ENCODE measurements at regions not wholly inside any gene's neighbourhood (a gene's known extent, or its start where the extent isn't known, plus 50 kb on each side); places are given as distances from the start of the nearest gene placed in this dataset.

GRCh38 chr5:57650360-57651069, 167.9 kb upstream of the ACTBL2 start:
- H4K20me1 ChIP-seq (ENCODE audit: insufficient read depth, low read length) = no peaks in the 10 kb centered on the region
- peak overlapping the region; percentile 61 for H2AFZ ChIP-seq (ENCODE audit: low read length)
- no peaks in the 10 kb centered on the region for H3K27me3 ChIP-seq (replicated peaks; ENCODE audit: insufficient read depth, low read length)
- H3K9me3 ChIP-seq (replicated peaks; ENCODE audit: insufficient read depth, low read length) = no peaks in the 10 kb centered on the region
- TF ChIP-seq EZH2phosphoT487 (IDR thresholded peaks at IDR 0.05; ENCODE audit: low read length) (no peak), CTCF (IDR thresholded peaks at IDR 0.05; ENCODE audit: low read length) (peak; percentile 85), EZH2 (optimal IDR thresholded peaks at IDR 0.05; ENCODE audit: low read depth, low read length) (no peak)
- no peak overlapping the region for H3K4me3 ChIP-seq (ENCODE audit: low read length)
- H3K79me2 ChIP-seq (ENCODE audit: low read length) = no peaks in the 10 kb centered on the region
- H3K9me2 ChIP-seq (replicated peaks; ENCODE audit: insufficient read depth, low read length) = no peaks in the 10 kb centered on the region
- no peak overlapping the region for H3K27ac ChIP-seq (ENCODE audit: low read length)
- H3K9ac ChIP-seq (ENCODE audit: low read length) = no peak overlapping the region
- H3K4me2 ChIP-seq (ENCODE audit: low read depth, low read length) = no peak overlapping the region
- no peaks in the 10 kb centered on the region for H3K36me3 ChIP-seq (replicated peaks; ENCODE audit: insufficient read depth, low read length)
- DNase-seq = peak; percentile 65
- no peaks in the 10 kb centered on the region for H3K4me1 ChIP-seq (ENCODE audit: low read length)
- no peaks in the 10 kb centered on the region for H3F3A ChIP-seq (ENCODE audit: insufficient read depth, low read length)

- no peak for TF ChIP-seq EZH2 (optimal IDR thresholded peaks at IDR 0.05; ENCODE audit: low read depth, low read length)
- TF ChIP-seq CTCF (IDR thresholded peaks at IDR 0.05; ENCODE audit: low read length) = no peak
- TF ChIP-seq EZH2phosphoT487 (IDR thresholded peaks at IDR 0.05; ENCODE audit: low read length) = no peak
- Histone ChIP-seq H3K27ac (ENCODE audit: low read length) (no peak overlapping the region), H3K4me1 (ENCODE audit: low read length) (no peaks in the 10 kb centered on the region), H3K4me3 (ENCODE audit: low read length) (no peak overlapping the region), H3K9ac (ENCODE audit: low read length) (no peak overlapping the region), H2AFZ (ENCODE audit: low read length) (no peak overlapping the region), H4K20me1 (ENCODE audit: insufficient read depth, low read length) (no peaks in the 10 kb centered on the region), H3K9me3 (replicated peaks; ENCODE audit: insufficient read depth, low read length) (no peaks in the 10 kb centered on the region), H3K36me3 (replicated peaks; ENCODE audit: insufficient read depth, low read length) (no peaks in the 10 kb centered on the region), H3K4me2 (ENCODE audit: low read depth, low read length) (no peak overlapping the region), H3K27me3 (replicated peaks; ENCODE audit: insufficient read depth, low read length) (no peaks in the 10 kb centered on the region), H3K79me2 (ENCODE audit: low read length) (no peaks in the 10 kb centered on the region), H3K9me2 (replicated peaks; ENCODE audit: insufficient read depth, low read length) (no peaks in the 10 kb centered on the region), H3F3A (ENCODE audit: insufficient read depth, low read length) (no peaks in the 10 kb centered on the region)
- no peak for DNase-seq
These were observed 160.1 kb upstream of the ACTBL2 start for GRCh38 chr5:57642698-57643097.

GRCh38 chr5:57642066-57642465, 159.5 kb upstream of the ACTBL2 start:
- H3K9me2 ChIP-seq (replicated peaks; ENCODE audit: insufficient read depth, low read length) = no peaks in the 10 kb centered on the region
- no peaks in the 10 kb centered on the region for H3F3A ChIP-seq (ENCODE audit: insufficient read depth, low read length)
- no peaks in the 10 kb centered on the region for H3K4me1 ChIP-seq (ENCODE audit: low read length)
- no peaks in the 10 kb centered on the region for H3K27me3 ChIP-seq (replicated peaks; ENCODE audit: insufficient read depth, low read length)
- no peaks in the 10 kb centered on the region for H4K20me1 ChIP-seq (ENCODE audit: insufficient read depth, low read length)
- H3K27ac ChIP-seq (ENCODE audit: low read length) = no peak overlapping the region
- DNase-seq = no peak
- H3K9ac ChIP-seq (ENCODE audit: low read length) = no peak overlapping the region
- H3K4me2 ChIP-seq (ENCODE audit: low read depth, low read length) = no peak overlapping the region
- H3K9me3 ChIP-seq (replicated peaks; ENCODE audit: insufficient read depth, low read length) = no peaks in the 10 kb centered on the region
- TF ChIP-seq EZH2phosphoT487 (IDR thresholded peaks at IDR 0.05; ENCODE audit: low read length) (no peak), EZH2 (optimal IDR thresholded peaks at IDR 0.05; ENCODE audit: low read depth, low read length) (no peak)
- no peak overlapping the region for H2AFZ ChIP-seq (ENCODE audit: low read length)
- H3K79me2 ChIP-seq (ENCODE audit: low read length) = no peaks in the 10 kb centered on the region
- H3K4me3 ChIP-seq (ENCODE audit: low read length) = no peak overlapping the region
- no peaks in the 10 kb centered on the region for H3K36me3 ChIP-seq (replicated peaks; ENCODE audit: insufficient read depth, low read length)

- TF ChIP-seq EZH2phosphoT487 (IDR thresholded peaks at IDR 0.05; ENCODE audit: low read length) = no peak
- TF ChIP-seq EZH2 (optimal IDR thresholded peaks at IDR 0.05; ENCODE audit: low read depth, low read length) = no peak
- TF ChIP-seq CTCF (IDR thresholded peaks at IDR 0.05; ENCODE audit: low read length) = no peak
- no peak for DNase-seq
- H3K9me2 ChIP-seq (replicated peaks; ENCODE audit: insufficient read depth, low read length) = no peaks in the 10 kb centered on the region
- no peaks in the 10 kb centered on the region for H4K20me1 ChIP-seq (ENCODE audit: insufficient read depth, low read length)
- H2AFZ ChIP-seq (ENCODE audit: low read length) = no peak overlapping the region
- H3K27ac ChIP-seq (ENCODE audit: low read length) = no peak overlapping the region
- H3F3A ChIP-seq (ENCODE audit: insufficient read depth, low read length) = no peaks in the 10 kb centered on the region
- no peaks in the 10 kb centered on the region for H3K79me2 ChIP-seq (ENCODE audit: low read length)
- no peaks in the 10 kb centered on the region for H3K4me1 ChIP-seq (ENCODE audit: low read length)
- no peak overlapping the region for H3K4me2 ChIP-seq (ENCODE audit: low read depth, low read length)
- no peaks in the 10 kb centered on the region for H3K36me3 ChIP-seq (replicated peaks; ENCODE audit: insufficient read depth, low read length)
- H3K9me3 ChIP-seq (replicated peaks; ENCODE audit: insufficient read depth, low read length) = no peaks in the 10 kb centered on the region
- H3K9ac ChIP-seq (ENCODE audit: low read length) = no peak overlapping the region
- no peaks in the 10 kb centered on the region for H3K27me3 ChIP-seq (replicated peaks; ENCODE audit: insufficient read depth, low read length)
- H3K4me3 ChIP-seq (ENCODE audit: low read length) = no peak overlapping the region
These were observed 152.7 kb upstream of the ACTBL2 start for GRCh38 chr5:57635146-57635777.

Data from MM.1S (cell line).